ENCODE measurements at regions not wholly inside any gene's neighbourhood (a gene's known extent, or its start where the extent isn't known, plus 50 kb on each side); places are given as distances from the start of the nearest gene placed in this dataset.

- H3K9me3 ChIP-seq: no peaks in the 10 kb centered on the region
- H3K4me1 ChIP-seq: no peaks in the 10 kb centered on the region
- H3K36me3 ChIP-seq: no peaks in the 10 kb centered on the region
- no peak for DNase-seq (ENCODE audit: low spot score in 2 of 2)
- no peak overlapping the region for H3K27ac ChIP-seq
- WGBS: 93% methylated on average over 11 of the region's 11 CpGs
- H3K4me3 ChIP-seq: no peak overlapping the region
- TF ChIP-seq, protein P1, sequence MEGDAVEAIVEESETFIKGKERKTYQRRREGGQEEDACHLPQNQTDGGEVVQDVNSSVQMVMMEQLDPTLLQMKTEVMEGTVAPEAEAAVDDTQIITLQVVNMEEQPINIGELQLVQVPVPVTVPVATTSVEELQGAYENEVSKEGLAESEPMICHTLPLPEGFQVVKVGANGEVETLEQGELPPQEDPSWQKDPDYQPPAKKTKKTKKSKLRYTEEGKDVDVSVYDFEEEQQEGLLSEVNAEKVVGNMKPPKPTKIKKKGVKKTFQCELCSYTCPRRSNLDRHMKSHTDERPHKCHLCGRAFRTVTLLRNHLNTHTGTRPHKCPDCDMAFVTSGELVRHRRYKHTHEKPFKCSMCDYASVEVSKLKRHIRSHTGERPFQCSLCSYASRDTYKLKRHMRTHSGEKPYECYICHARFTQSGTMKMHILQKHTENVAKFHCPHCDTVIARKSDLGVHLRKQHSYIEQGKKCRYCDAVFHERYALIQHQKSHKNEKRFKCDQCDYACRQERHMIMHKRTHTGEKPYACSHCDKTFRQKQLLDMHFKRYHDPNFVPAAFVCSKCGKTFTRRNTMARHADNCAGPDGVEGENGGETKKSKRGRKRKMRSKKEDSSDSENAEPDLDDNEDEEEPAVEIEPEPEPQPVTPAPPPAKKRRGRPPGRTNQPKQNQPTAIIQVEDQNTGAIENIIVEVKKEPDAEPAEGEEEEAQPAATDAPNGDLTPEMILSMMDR (IDR thresholded peaks at IDR 0.05): no peak
- TF ChIP-seq POLR2A (IDR thresholded peaks at IDR 0.05): no peak
- no peak for TF ChIP-seq POLR2AphosphoS5 (IDR thresholded peaks at IDR 0.05)
- TF ChIP-seq EP300 (IDR thresholded peaks at IDR 0.05): no peak
- H3K27me3 ChIP-seq: no peaks in the 10 kb centered on the region
These were observed 60.7 kb upstream of the PITX2 start for GRCh38 chr4:110683601-110684000.

- H3K9me3 ChIP-seq: no peaks in the 10 kb centered on the region
- no peak for TF ChIP-seq EP300 (IDR thresholded peaks at IDR 0.05)
- TF ChIP-seq POLR2AphosphoS5 (IDR thresholded peaks at IDR 0.05): no peak
- no peak for TF ChIP-seq POLR2A (IDR thresholded peaks at IDR 0.05)
- TF ChIP-seq, protein P1 (IDR thresholded peaks at IDR 0.05): no peak
- H3K27ac ChIP-seq: no peak overlapping the region
- H3K4me3 ChIP-seq: no peak overlapping the region
- DNase-seq (ENCODE audit: low spot score in 2 of 2): no peak
- no peaks in the 10 kb centered on the region for H3K27me3 ChIP-seq
- no peaks in the 10 kb centered on the region for H3K4me1 ChIP-seq
- H3K36me3 ChIP-seq: no peaks in the 10 kb centered on the region
- 79% methylated on average over 6 of the region's 6 CpGs for whole genome bisulfite sequencing
These were observed 79.4 kb upstream of the PITX2 start for GRCh38 chr4:110702326-110702725.

GRCh38 chr4:110704748-110705439, 82.0 kb upstream of the PITX2 start:
- TF ChIP-seq POLR2A (IDR thresholded peaks at IDR 0.05) (no peak), EP300 (IDR thresholded peaks at IDR 0.05) (no peak), POLR2AphosphoS5 (IDR thresholded peaks at IDR 0.05) (no peak)
- TF ChIP-seq, protein P1 (IDR thresholded peaks at IDR 0.05): no peak
- H3K4me3 ChIP-seq: no peak overlapping the region
- H3K27ac ChIP-seq: no peak overlapping the region
- H3K27me3 ChIP-seq: no peaks in the 10 kb centered on the region
- no peaks in the 10 kb centered on the region for H3K4me1 ChIP-seq
- no peaks in the 10 kb centered on the region for H3K36me3 ChIP-seq
- DNase-seq (ENCODE audit: low spot score in 2 of 2): no peak
- 64% methylated on average over 7 of the region's 7 CpGs for WGBS
- H3K9me3 ChIP-seq: no peaks in the 10 kb centered on the region

- no peak for DNase-seq (ENCODE audit: low spot score in 2 of 2)
- H3K27ac ChIP-seq: no peak overlapping the region
- no peak for TF ChIP-seq POLR2A (IDR thresholded peaks at IDR 0.05)
- TF ChIP-seq, protein P1 (IDR thresholded peaks at IDR 0.05): no peak
- TF ChIP-seq EP300 (IDR thresholded peaks at IDR 0.05): no peak
- TF ChIP-seq POLR2AphosphoS5 (IDR thresholded peaks at IDR 0.05): no peak
- H3K4me1 ChIP-seq: no peaks in the 10 kb centered on the region
- no peak overlapping the region for H3K4me3 ChIP-seq
- no peaks in the 10 kb centered on the region for H3K9me3 ChIP-seq
- WGBS: 91% methylated on average over 4 of the region's 4 CpGs
- H3K27me3 ChIP-seq: no peaks in the 10 kb centered on the region
- H3K36me3 ChIP-seq: no peaks in the 10 kb centered on the region
These were observed 82.5 kb upstream of the PITX2 start for GRCh38 chr4:110705440-110705782.

DNA sequence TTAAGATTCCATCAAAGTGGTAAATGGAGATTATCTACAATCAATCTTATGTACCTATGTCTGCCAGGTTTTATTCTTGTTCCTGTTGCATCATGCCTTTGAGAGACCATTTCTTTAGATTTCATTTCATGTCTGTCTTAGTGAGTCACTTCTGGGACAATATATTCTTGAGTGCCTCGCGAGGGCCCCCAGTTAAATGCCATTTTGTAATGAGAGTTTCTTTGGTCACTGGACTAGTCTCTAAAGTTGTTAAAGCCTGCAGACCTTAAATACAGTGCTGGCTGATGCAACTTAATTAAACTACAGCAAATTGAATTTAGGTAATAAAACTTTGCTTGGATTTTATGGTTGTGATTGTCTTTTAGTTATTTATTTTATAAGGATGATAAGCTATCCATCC, 87.2 kb upstream of the PITX2 start:
- TF ChIP-seq POLR2A (IDR thresholded peaks at IDR 0.05): no peak
- no peak for TF ChIP-seq POLR2AphosphoS5 (IDR thresholded peaks at IDR 0.05)
- no peak for TF ChIP-seq EP300 (IDR thresholded peaks at IDR 0.05)
- TF ChIP-seq, protein P1 (IDR thresholded peaks at IDR 0.05): no peak
- H3K36me3 ChIP-seq: no peaks in the 10 kb centered on the region
- no peaks in the 10 kb centered on the region for H3K9me3 ChIP-seq
- no peak overlapping the region for H3K4me3 ChIP-seq
- WGBS: 63% methylated on average over 2 of the region's 2 CpGs
- no peaks in the 10 kb centered on the region for H3K27me3 ChIP-seq
- DNase-seq (ENCODE audit: low spot score in 2 of 2): no peak
- no peaks in the 10 kb centered on the region for H3K4me1 ChIP-seq
- no peak overlapping the region for H3K27ac ChIP-seq

Measured in suprapubic skin (tissue), 4 donors.